Eye (tissue), 1 donor: ENCODE measurements at regions not wholly inside any gene's neighbourhood (a gene's known extent, or its start where the extent isn't known, plus 50 kb on each side); places are given as distances from the start of the nearest gene placed in this dataset.

Source experiments
- DNase-seq: peaks from one replicate; pipeline ENCODE4 v3.0.0-alpha.2; 2015

DNA sequence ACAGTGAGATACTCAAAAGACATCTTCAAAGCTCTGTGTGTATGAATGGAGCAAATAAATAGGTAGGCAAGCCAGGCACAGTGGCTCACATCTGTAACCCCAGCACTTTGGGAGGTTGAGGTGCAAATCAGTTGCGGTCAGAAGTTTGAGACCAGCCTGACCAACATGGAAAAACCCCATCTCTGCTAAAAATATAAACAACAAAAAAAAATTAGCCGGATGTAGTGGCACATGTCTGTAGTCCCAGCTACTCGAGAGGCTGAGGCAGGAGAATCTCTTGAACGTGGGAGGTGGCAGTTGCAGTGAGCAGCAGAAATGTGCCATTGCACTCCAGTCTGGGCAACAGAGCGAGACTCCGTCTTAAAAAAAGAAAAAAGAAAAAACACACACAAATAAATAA is 945.1 kb upstream of the PIK3C3 start:
- no peak for DNase-seq

DNA sequence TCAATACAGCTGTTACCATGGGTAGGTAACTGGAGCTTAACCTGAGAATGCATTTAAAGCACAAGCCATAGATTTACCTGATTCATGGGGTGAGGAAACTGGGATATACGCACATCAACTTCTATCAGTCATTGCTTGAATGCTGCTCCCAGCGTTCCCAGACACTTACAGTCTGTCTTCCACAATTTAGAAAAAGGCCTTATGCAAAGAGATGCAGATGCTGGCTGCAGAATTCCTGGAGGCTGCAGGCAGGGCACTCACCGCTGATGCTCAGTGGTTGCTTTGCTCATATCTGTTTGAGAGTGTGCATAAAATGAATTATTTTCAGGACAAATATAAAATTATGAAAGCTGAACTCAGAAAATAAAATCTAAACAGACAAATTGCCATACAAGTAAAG is 950.7 kb upstream of the PIK3C3 start:
- no peak for DNase-seq

DNA sequence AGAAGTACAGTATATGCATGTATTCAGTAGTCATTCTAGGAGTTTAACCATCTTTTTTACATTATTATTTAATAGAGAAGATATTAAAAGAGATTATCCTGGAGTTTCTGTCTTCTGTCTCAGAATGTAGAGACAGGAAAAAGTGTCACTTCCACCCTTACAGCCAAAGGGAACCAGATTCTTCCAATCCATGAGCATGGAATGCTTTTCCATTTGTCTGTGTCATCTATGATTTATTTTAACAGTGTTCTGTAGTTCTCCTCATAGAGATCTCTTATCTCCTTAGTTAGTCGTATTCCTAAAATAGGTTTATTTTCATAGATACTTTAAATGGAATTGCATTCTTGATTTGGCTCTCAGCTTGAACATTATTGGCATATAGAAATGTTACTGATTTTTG is 959.5 kb upstream of the PIK3C3 start:
- DNase-seq: no peak

DNA sequence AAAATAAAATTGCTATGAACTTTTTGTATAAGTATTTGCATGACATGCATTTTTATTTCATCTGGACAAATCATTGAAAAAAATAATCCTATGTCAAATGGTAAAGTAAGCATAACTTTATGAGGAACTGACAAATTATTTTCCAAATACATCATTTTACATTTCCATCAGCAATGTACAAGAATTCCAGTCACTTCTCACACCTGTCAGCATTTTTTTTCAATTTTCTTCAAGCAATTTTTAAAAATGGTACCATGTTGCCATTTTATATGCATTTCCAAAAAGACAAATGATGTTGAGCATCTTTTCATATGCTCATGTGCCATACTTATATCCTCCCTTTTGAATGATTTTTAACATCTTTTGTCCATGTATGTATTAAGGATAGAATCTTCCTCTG is 961.7 kb upstream of the PIK3C3 start:
- no peak for DNase-seq

DNA sequence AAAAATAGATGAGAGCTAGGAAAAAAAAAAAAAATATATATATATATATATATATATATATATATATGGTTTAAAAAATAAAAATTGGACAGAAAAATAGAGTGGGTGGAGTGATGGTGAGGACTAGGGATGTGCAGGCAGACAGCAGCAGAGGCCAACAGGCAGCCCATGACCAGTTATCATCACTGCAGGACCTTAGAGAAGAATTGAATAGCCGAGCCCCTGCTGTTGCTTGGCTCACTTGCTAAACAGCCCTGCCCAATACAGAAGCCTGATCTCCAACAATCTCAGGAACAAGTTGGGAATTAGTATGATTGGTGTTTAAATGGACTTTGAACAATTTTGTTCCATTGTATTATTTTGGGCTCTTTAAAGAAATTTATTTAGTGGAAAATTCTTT is 967.5 kb upstream of the PIK3C3 start:
- DNase-seq: no peak

DNA sequence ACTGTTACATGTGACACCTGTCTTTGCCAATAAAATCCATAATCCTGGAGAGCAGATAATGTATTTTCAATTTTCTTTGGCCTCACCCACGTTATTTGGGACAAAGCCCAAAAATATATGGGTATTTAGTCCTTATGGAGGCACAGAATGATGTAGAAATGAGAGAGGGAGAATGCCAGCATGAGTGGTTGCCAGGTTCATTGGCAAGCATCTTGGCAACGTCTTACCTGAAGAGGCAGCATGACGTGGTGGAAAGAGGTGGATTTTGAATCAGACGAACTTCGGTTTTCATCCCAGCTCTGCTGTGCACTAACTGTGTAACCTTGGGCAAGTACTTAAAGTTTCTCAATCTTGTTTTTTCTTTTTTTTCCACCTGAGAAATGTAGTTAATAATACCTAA is 969.6 kb upstream of the PIK3C3 start:
- DNase-seq: no peak

DNA sequence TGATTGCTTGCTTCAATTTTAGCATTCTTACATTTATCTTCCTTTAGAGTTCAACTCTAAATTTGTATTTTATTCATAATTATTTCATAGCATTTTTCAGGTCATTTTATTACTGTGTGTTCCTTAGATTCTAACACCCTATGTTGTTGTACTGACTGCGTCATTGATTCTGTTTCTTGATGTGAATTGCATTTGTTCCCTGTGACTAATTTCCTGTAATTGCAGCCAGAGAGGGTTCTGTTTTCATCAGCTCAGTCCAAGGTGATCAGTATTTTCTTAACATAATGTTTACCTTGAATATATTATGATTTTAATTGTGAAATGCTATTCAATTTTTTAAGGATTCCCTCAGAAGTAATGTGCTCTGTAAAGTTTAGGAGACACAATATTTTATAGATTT is 970.2 kb upstream of the PIK3C3 start:
- no peak for DNase-seq

DNA sequence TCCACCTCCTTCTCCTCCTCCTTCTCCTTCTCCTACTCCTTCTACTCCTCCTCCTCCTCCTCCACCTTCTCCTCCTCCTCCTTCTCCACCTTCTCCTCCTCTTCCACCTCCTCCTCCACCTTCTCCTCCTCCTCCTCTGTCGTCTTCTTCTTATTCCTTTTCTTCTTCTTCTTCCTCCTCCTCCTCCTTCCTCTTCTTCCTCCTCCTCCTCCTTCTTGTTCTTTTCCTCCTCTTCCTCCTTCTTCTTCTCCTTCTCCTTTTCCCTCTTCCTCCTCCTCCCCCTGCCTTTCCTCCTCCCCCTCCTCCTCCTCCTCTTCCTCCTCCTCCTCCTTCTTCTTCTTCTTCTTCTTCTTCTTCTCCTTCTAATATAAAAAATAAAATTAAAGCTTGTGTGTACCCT is 971.2 kb upstream of the PIK3C3 start:
- no peak for DNase-seq

DNA sequence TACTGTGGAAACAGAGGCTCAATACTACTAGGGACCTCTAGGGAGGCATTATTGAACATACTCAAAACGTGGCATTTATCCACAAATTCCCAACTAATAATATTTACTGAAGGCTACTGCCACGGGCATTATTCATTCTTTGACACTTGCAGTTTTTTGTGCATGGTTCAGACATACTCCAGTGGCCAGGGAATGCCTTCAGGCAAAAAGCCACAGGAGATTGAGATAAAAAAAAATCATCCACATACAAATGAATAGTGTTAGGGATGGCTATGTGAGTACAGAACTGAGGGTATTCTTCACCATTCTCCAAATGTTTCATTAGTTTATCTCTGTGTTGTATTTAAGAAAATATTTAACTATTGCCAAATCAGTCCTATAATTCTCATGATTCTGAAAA is 974.9 kb upstream of the PIK3C3 start:
- peak; percentile 24 for DNase-seq

DNA sequence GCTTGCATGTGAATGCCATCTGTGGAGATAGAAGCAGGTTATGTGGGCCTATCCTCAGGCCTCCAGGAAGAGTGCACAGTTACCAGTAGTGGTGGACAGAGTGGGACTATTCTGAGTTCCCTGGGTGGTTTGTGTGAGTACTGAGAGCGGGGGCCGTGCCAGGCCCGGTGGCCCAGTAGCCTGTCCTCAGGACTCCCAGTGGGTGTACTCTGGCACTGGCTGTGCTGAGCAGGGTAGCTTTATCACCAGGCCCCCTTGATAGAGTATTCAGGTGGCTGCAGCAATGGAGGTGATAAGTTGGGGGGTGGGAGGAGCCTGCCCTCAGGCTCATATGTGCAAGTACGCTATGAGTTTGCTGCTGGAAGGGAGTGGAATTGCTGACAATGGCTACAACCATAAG is 979.0 kb upstream of the PIK3C3 start:
- DNase-seq: no peak

DNA sequence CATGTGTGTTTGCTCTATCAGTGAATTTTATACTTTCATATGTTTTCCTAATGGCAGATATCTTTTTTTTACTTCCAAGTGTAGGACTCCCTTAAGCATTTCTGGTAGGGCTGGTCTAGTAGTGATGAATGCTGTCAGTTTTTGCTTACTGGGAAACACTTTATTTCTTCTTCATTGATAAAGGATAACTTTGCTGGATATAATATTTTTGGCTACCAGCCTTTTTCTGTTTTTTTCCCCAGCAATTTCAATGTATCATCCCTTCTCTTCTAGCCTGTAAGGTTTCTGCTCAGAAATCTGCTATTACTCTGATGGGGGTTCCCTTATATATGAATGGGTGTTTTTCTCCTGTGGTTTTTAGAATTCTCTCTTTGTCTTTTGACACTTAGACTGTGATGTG is 980.6 kb upstream of the PIK3C3 start:
- DNase-seq: no peak

DNA sequence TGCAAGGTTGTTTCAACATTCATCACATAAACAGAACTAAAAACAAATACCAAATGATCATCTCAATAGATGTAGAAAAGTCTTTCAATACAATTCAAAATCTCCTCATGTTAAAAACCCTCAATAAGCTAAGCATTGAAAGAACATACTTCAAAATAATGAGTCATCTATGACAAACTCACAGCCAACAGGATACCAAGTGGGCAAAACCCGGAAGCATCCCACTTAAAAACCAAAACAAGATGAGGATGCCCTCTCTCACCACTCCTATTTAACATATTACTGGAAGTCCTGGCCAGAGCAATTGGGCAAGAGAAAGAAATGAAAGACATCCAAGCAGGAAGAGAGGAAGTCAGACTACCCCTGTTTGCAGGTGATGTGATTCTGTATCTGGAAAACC is 992.2 kb upstream of the PIK3C3 start:
- DNase-seq: no peak

DNA sequence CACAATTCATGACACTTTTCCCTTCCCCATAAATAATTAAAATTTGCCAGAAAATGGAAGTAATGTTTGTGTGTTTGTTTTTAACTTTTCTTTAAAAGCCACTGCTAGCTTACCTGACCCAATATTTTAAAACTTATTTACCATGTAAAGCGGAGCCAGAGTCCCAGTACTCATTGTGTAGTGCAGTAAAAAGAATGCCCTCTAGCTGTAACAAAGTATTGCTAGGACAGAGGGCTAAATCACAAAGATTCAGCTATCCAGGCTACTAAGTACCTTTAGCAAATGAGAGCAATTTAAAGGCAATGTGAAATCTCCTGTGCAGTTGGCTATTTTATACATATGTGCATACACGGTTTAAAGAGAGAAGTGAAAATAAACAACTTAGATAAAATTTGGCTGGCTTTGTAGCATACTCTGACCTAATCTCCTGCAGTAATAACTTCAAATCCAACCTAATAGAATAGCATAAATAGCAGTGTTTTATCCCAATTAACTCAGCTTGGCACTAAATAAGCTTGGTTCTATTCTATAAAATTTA is 997.4 kb upstream of the PIK3C3 start:
- no peak for DNase-seq

DNA sequence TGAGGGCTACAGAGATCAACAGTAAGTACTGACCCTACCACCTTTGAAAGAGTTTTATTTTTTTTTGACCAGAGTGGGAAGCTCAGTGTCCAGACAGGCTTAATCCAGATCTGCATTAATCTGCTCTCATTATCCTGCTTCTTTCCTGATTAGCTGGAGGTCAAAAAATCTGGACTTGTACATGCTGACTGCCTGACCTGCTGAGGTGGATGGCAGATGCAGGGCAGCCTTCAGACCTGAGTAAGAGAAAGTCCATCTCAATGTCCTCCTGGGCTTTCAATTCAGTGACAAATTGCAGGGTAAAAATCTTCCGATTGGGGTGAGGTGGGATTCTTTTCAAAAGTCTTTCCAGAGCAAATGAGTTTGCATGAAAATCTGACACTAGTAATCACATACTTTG is 998.8 kb upstream of the PIK3C3 start:
- no peak for DNase-seq

DNA sequence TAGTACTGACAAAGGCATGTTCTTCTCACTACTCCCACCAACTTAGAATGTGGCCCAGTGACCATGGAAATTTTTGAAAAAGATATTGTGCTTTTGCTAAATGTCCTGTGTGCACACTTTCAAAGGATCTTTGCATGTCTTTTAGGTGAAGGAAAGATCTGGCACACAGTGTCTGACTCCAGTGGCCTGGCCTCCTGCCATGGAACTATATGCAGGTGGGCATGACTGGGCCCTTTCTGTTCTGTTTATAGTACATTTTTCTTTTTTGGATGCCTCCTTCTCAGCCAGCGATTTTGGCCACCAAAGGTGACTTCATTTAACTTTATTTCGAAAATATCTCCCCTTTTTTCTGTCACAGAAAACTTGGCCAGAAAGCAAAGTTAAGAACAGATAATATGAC is 999.7 kb upstream of the PIK3C3 start:
- no peak for DNase-seq

DNA sequence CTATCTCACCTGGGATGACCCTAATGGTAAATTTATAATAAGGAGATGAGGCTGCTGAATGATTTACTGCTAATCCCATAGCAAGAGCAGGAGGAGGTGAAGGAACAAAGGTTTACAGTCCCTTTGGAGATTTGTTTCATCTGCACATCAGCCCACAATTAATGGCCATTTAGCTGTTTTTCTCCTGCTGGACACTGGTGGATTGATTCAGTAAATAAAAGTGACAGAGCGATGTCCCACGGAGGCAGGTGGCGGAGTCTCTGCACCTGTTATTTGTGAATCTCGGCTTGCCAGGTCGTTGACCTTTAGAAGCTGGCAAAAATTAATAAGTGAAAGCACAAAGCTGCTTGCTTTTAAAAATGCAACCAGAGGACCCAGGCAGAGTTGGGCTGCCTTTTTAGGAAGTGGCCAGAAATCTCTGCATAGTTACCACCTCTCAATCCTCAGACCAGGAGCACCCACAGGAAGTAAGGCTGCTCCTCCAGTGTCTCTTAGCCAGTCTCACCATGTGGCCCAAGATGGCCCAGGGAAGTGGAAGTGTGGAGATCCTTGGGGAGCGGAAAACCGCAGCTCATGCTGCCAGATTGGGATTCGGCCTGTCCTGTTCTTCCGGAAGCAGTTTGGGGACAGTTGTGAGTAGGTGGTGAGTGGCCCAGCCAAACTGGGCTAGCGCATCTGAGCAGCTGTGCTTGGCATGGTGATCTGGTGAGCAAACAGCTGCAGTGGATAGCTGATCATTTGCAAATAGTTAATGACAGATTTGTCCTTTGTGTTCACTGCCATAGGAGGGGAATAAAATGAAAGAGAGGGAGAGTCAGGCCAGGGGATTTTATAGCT is 1005.7 kb upstream of the PIK3C3 start:
- peak; percentile 35 for DNase-seq

DNA sequence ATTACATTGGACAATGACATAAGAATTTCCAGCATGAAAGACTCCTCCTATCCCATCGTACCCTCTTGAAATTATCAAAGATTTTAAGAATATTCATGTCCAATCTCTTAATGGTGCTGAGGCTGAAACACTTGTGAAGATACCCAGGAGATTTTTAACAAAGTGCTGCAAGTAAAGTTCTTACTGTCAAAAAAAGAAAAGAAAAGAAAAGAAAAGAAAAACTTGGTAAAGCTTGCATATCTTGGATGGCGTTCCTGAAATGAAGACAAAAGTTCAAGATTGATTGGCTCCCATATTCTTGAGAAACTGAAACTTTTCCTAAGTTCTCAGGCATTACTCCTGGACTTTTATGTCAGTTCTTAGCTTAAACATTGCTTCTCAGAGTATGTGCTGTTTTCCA is 1010.5 kb upstream of the PIK3C3 start:
- no peak for DNase-seq

DNA sequence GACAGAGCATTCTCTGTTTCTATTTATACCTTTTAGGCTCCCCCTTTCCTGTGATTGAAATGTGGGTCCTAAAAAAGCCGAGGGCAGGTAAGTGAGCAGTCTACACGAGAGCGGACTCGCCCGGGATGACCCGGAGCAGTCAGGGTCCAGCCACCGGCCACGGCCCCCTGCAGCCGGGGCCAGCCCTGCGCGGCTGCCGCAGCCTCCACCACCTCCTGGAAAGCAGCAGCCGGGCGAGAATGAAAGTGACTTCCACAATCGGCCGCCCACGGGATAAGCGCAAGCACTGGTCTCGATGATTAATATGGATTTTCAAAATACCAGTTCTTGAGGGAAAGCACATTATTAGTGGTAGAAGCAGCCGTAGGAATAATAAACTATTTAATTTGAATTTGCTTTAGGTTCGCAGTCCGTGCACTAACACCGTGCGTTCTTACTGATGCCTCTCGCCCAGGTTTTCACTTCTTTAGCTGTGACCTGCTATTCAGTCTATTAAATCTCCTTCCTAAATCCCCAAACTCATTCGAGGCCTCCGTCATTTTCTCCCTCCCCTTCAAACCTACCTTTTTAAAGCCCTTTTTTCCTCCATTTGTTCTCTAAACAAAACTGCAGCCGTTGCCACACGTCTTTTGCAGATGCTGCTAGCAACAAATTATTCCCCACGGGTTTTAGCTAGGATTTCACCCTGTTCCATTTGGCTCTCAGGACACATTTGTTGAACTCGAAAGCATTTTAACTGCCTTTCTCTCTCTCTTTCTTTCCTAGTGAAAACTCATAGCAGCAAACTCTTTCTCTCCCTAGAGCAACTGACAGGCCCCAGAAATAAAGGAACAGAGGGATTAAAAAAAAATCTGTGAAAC is 1015.1 kb upstream of the PIK3C3 start:
- no peak for DNase-seq

DNA sequence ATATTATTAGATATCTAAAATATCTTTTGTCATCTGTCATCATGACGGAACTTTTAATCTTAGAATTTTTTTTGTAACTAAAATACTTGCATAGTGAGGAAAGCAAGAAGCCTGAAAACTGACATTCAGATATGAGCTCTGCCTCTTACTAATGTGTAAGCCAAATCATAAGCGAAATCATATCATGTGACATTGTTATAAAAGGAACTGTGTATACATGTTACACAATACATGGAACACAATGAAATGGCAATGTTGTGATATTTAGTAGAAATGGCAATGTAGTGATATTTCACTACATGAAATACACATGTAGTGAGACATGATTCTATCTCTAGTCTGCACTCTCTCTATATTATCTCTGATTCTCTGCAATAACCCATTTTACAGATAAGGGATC is 1016.4 kb upstream of the PIK3C3 start:
- no peak for DNase-seq

DNA sequence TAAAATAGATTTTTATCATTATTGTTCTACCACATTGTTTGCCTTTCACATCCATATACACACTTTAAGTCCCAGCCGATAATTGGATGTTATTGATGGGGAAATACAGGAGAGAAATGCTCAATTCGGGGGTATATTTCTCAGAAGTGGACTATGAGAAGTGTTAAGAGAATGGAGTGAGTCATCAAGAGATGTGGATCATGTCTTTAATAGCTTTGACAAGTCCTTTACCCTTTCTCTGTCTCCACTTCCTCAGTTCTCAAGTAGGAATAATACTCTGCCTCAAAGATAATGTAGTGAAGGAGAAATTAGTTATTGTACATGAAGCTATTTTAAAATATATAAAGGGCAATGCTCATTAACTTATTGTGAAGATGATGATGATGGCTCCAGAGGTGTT is 1017.6 kb upstream of the PIK3C3 start:
- no peak for DNase-seq

DNA sequence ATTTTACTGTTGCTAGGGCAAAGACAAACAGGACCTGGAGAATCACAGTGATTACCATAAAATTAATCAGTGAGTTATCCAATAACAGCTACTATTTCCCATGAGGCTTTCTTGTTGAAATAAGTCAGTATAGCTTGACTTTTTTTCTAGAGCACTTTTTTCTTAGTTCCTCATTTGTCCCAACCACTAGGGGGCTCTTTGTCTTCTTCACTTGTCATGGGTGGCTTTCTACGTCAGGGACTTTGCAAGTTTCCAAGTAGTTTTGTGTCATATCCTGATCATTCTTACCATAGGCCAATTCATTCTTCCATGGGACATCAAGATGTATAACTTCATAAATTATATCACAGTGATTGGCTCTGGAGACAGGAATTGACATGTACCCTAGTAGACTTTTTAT is 1019.6 kb upstream of the PIK3C3 start:
- no peak for DNase-seq

DNA sequence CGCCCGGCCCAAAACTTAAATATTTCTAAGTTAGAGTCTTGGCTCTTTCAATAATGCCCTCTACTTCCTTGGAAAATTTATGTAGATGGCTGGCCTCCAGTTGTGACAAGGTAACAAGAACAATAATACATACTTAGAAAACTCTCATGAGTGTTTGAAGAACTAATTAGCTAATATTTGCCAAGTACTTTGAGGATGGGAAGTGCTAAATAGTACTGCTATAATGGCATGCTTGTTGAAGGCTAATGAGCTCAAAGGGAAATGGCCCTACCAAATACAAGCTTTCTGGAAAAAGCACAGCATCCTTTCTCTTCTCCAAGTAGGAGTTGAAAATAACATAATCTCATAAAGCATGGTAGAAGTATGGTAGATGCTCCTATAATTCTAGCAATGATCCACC is 1022.2 kb upstream of the PIK3C3 start:
- DNase-seq: no peak

DNA sequence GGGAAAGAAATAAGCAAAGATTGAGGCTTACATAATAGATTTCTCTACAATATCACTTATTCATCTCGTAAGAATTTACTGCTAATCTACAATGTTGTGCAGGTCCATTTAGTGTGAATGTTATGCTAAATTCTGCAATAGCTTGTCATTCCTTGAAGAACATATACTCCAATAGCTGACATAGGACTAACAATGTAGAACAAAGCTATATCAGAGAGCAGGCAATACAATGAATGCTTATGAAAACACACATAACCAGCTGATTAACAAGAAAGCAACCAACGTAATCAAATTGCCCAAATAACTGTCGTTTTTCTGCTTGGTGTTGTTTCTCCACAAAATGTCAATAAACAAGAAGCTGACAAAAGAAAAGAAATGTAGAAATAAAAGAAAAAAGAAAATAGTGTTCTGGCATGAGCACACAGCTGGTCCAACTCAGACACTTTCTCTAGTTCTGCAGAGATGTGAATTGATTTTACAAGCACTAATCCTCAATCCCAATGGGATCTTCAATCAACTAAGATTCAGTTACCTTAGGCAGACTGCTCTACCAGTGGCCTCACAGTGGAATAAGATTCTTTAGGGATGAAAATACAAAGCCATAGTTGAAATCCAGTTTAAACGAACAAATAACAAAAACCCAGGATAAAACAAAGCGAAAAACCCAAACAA is 1024.7 kb upstream of the PIK3C3 start:
- no peak for DNase-seq

DNA sequence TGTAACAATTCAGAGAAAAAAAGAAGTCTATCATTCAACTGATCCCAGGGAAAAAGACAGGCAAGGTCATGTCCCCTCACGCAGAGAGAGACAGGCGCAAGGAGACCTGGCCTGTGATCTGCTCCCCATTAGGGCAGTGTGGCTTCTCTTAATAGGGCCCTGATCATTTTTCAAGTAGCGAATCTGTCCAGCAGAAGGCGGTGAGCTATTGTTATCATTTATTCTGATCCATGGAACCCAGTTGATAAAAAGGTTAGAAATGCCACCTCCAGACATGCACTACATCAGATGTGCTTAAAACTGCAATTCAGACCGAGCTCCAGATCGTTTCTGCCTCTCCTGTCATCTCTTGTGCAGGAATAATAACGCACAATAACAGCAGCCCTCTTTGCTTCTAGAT is 1025.6 kb upstream of the PIK3C3 start:
- DNase-seq: no peak
